CD4-positive, alpha-beta T cell (primary cell): ENCODE measurements at regions not wholly inside any gene's neighbourhood (a gene's known extent, or its start where the extent isn't known, plus 50 kb on each side); places are given as distances from the start of the nearest gene placed in this dataset.

ENCODE experiments used
- ATAC-seq: fragments of 200-7000 bp; cut with Tn5 transposase; one replicate; pipeline ENCODE4 v1.10.0; 2022; ENCODE audit warnings: mild to moderate bottlenecking; ENCODE audit not compliant: poor library complexity
- CTCF ChIA-PET: fragments of 350-600 bp; sonication (Branson Sonifier 250); formaldehyde crosslinking; loops from one replicate; lab custom pipeline; 2021; ENCODE audit warnings: antibody characterized with exemption, inconsistent platforms; lab: Charles Lee
- POLR2A ChIA-PET: fragments of 350-600 bp; sonication (Branson Sonifier 250); formaldehyde crosslinking; loops from one replicate; lab custom pipeline; 2021; ENCODE audit warnings: antibody characterized with exemption, inconsistent platforms; lab: Charles Lee
- DNase-seq, 14 experiments: peaks; one replicate each; pipeline ENCODE4 v3.0.0-alpha.2; 2013 to 2020; ENCODE audit warnings: mixed read lengths in 2 of 14
- H3K27ac ChIP-seq, 2 donors: one replicate each; pipeline versions ENCODE4 v1.5.1 to v1.7.0; 2013; ENCODE audit warnings: low read length in 2 of 2, low read depth in 1 of 2, mild to moderate bottlenecking in 1 of 2
- H3K27me3 ChIP-seq, 2 experiments: 1 replicate in 1 of 2; 2 replicates in 1 of 2; pipeline versions ENCODE4 v1.6.1 to v1.7.0; 2013; ENCODE audit warnings: low read length in 2 of 2, control low read depth in 1 of 2, mild to moderate bottlenecking in 1 of 2, moderate library complexity in 1 of 2; ENCODE audit not compliant: insufficient read depth in 2 of 2, control insufficient read depth in 1 of 2
- H3K36me3 ChIP-seq: one replicate; pipeline ENCODE4 v1.6.1; 2013; ENCODE audit warnings: low read length, control low read depth; ENCODE audit not compliant: insufficient read depth
- H3K4me1 ChIP-seq: one replicate; pipeline ENCODE4 v1.6.1; 2013; ENCODE audit warnings: low read length, control low read depth; ENCODE audit not compliant: insufficient read depth
- H3K4me3 ChIP-seq: one replicate; pipeline ENCODE4 v1.5.1; 2013; ENCODE audit warnings: mild to moderate bottlenecking, low read length, moderate library complexity
- H3K9me3 ChIP-seq, 2 experiments: 1 replicate in 1 of 2; 2 replicates in 1 of 2; pipeline versions ENCODE4 v1.6.1 to v1.7.0; 2013; ENCODE audit warnings: low read length in 2 of 2, mild to moderate bottlenecking in 2 of 2, control low read depth in 1 of 2, moderate library complexity in 1 of 2; ENCODE audit not compliant: control insufficient read depth in 1 of 2, insufficient read depth in 1 of 2
- H3K27ac Mint-ChIP-seq: one replicate; pipeline ENCODE4 v1.8.0; 2020; ENCODE audit warnings: mixed read lengths
- H3K27me3 Mint-ChIP-seq: one replicate; pipeline ENCODE4 v1.8.0; 2021; ENCODE audit warnings: mixed read lengths
- H3K36me3 Mint-ChIP-seq: one replicate; pipeline ENCODE4 v1.8.0; 2021; ENCODE audit warnings: low read depth, mixed read lengths
- H3K4me1 Mint-ChIP-seq: one replicate; pipeline ENCODE4 v1.8.0; 2021; ENCODE audit warnings: low read depth, mixed read lengths
- H3K4me3 Mint-ChIP-seq: one replicate; pipeline ENCODE4 v1.8.0; 2020; ENCODE audit warnings: mild to moderate bottlenecking, mixed read lengths
- H3K9me3 Mint-ChIP-seq: one replicate; pipeline ENCODE4 v1.8.0; 2020; ENCODE audit warnings: mixed read lengths
- CTCF ChIP-seq: fragments of 200-600 bp; IDR thresholded peaks from one replicate; pipeline ENCODE4 v1.8.0; 2022; ENCODE audit warnings: antibody characterized with exemption, mild to moderate bottlenecking
- intact Hi-C, 2 experiments: fragments of 100-400 bp; cut with DNase I in 1 of 2; cut with micrococcal nuclease in 1 of 2; formaldehyde crosslinking; loops; one replicate each; pipeline versions ENCODE4 v1.15.1 to v1.9.0; 2023 to 2025; cut with DNase I, micrococcal nuclease

GRCh38 chr7:26429168-26429567 lies 137.5 kb downstream of the SNX10 start:
- intact Hi-C loops: no loop called here
- H3K27me3 ChIP-seq: peaks cover 0 to 4% of the 10 kb centered on the region in 2 experiments
- no peaks in the 10 kb centered on the region for H3K9me3 Mint-ChIP-seq
- H3K4me1 Mint-ChIP-seq: no peaks in the 10 kb centered on the region
- peaks cover 20% of the 10 kb centered on the region for H3K27me3 Mint-ChIP-seq
- TF ChIP-seq CTCF: no peak
- no peaks in the 10 kb centered on the region for H3K4me1 ChIP-seq
- no peak overlapping the region for H3K27ac Mint-ChIP-seq
- no peak for DNase-seq
- no peaks in the 10 kb centered on the region for H3K36me3 Mint-ChIP-seq
- no peaks in the 10 kb centered on the region for H3K36me3 ChIP-seq
- H3K9me3 ChIP-seq: no peaks in the 10 kb centered on the region
- ChIA-PET CTCF (no interaction called here), POLR2A (no interaction called here)
- no peak overlapping the region for H3K27ac ChIP-seq
- no peak overlapping the region for H3K4me3 ChIP-seq
- no peak overlapping the region for H3K4me3 Mint-ChIP-seq
- no peak for ATAC-seq

DNA sequence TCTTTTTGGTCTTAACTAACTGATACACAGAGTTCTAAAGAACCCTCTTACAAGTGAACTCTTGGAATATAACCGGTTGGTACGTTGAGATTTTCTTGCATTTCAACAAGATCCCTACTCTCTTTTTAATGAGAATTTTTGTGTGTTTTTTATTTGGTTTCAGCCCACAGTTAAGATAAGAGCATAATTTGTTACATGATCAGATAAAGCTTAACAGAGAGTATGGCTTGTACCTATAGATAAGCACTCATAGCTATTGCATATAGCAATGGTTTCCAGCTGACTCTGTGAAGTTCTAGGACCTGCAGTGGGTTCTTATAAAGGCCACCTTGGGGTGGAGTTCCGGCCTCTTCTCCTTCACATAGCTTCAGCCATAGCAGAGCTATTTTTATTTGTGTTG lies 143.3 kb downstream of the SNX10 start:
- Histone ChIP-seq H3K27ac (no peak overlapping the region), H3K4me3 (no peak overlapping the region), H3K36me3 (no peaks in the 10 kb centered on the region), H3K27me3 (no peaks in the 10 kb centered on the region), H3K4me1 (no peaks in the 10 kb centered on the region), H3K9me3 (no peaks in the 10 kb centered on the region)
- no peak for DNase-seq
- no peak overlapping the region for H3K4me3 Mint-ChIP-seq
- no peak for ATAC-seq
- H3K36me3 Mint-ChIP-seq: no peaks in the 10 kb centered on the region
- ChIA-PET CTCF (no interaction called here), POLR2A (no interaction called here)
- H3K4me1 Mint-ChIP-seq: no peaks in the 10 kb centered on the region
- H3K9me3 Mint-ChIP-seq: no peaks in the 10 kb centered on the region
- intact Hi-C loops: no loop called here
- H3K27me3 Mint-ChIP-seq: peaks cover 31% of the 10 kb centered on the region
- no peak for TF ChIP-seq CTCF
- no peak overlapping the region for H3K27ac Mint-ChIP-seq

GRCh38 chr7:26437003-26437532 lies 145.4 kb downstream of the SNX10 start:
- Mint-ChIP-seq H3K9me3 (no peaks in the 10 kb centered on the region), H3K36me3 (no peaks in the 10 kb centered on the region), H3K27ac (no peak overlapping the region), H3K4me1 (no peaks in the 10 kb centered on the region), H3K4me3 (no peak overlapping the region), H3K27me3 (peaks cover 26% of the 10 kb centered on the region)
- no peak for TF ChIP-seq CTCF
- no peaks in the 10 kb centered on the region for H3K4me1 ChIP-seq
- ChIA-PET CTCF (no interaction called here), POLR2A (no interaction called here)
- ATAC-seq: no peak
- H3K4me3 ChIP-seq: no peak overlapping the region
- H3K9me3 ChIP-seq: no peaks in the 10 kb centered on the region
- H3K27me3 ChIP-seq: no peaks in the 10 kb centered on the region
- intact Hi-C loops: no loop called here
- DNase-seq: no peak
- H3K27ac ChIP-seq: no peak overlapping the region
- H3K36me3 ChIP-seq: no peaks in the 10 kb centered on the region
